Endothelial cell of umbilical vein (primary cell): ENCODE measurements at regions not wholly inside any gene's neighbourhood (a gene's known extent, or its start where the extent isn't known, plus 50 kb on each side); places are given as distances from the start of the nearest gene placed in this dataset.

ENCODE experiments used
- BruUV-seq: library from RNA; stranded (reverse); fragments of 400-500 nt; replicated peaks from 2 replicates; lab custom pipeline; 2021; lab: Mats Ljungman, UMichigan
- CTCF ChIA-PET: fragments of 300-600, 350-600 bp; sonication (Branson Sonifier 250); formaldehyde crosslinking; loops from one replicate; lab custom pipeline; 2021; ENCODE audit warnings: antibody characterized with exemption, inconsistent platforms; lab: Charles Lee
- POLR2A ChIA-PET: fragments of 300-600, 350-600 bp; sonication (Branson Sonifier 250); formaldehyde crosslinking; loops from one replicate; lab custom pipeline; 2021; ENCODE audit warnings: antibody characterized with exemption, inconsistent platforms; lab: Charles Lee
- DNase-seq: peaks from one replicate; pipeline ENCODE4 v3.0.0-alpha.2; 2011; ENCODE audit warnings: low read depth, low spot score
- FAIRE-seq: peaks from 2 replicates; lab custom pipeline; 2011; peaks lifted over from hg19 to GRCh38; lab: Jason Lieb, UNC
- H2AFZ ChIP-seq: 2 replicates; pipeline ENCODE4 v1.6.0; 2012; ENCODE audit warnings: low read depth, low read length, control low read depth, inconsistent platforms
- H3K27ac ChIP-seq: 2 replicates; pipeline ENCODE4 v1.5.1; 2011; ENCODE audit warnings: low read depth, mild to moderate bottlenecking, control low read depth, low read length, moderate library complexity; ENCODE audit not compliant: insufficient read depth
- H3K27me3 ChIP-seq, 2 experiments: 2 replicates each; pipeline versions ENCODE4 v1.6.0 to v1.6.1; 2011; ENCODE audit warnings: low read length in 2 of 2, mixed read lengths in 1 of 2; ENCODE audit not compliant: control insufficient read depth in 2 of 2, insufficient read depth in 2 of 2
- H3K36me3 ChIP-seq, 2 experiments: 2 replicates in 1 of 2; 3 replicates in 1 of 2; pipeline ENCODE4 v1.5.1; 2011; ENCODE audit warnings: low read length in 2 of 2, mild to moderate bottlenecking in 1 of 2, moderate library complexity in 1 of 2; ENCODE audit not compliant: control insufficient read depth in 2 of 2, insufficient read depth in 2 of 2; ENCODE audit errors: extremely low read depth in 1 of 2
- H3K4me1 ChIP-seq: 3 replicates; pipeline ENCODE4 v1.5.1; 2011; ENCODE audit warnings: mild to moderate bottlenecking, low read length; ENCODE audit not compliant: control insufficient read depth, insufficient read depth; ENCODE audit errors: extremely low read depth
- H3K4me2 ChIP-seq: 2 replicates; pipeline ENCODE4 v1.6.1; 2011; ENCODE audit warnings: low read length, control low read depth, mixed read lengths; ENCODE audit not compliant: insufficient read depth
- H3K4me3 ChIP-seq, 3 experiments: fragments of 200-600 bp in 1 of 3; sonication (generic), shearing (Covaris generic) in 1 of 3; replicated peaks in 1 of 3; 2 replicates each; pipeline ENCODE4 v1.5.1; 2011 to 2016; ENCODE audit warnings: control low read depth in 3 of 3, low read length in 3 of 3, mild to moderate bottlenecking in 2 of 3, inconsistent platforms in 1 of 3, low read depth in 1 of 3, moderate library complexity in 1 of 3; ENCODE audit not compliant: insufficient read depth in 1 of 3
- H3K79me2 ChIP-seq: 2 replicates; pipeline ENCODE4 v1.6.0; 2012; ENCODE audit warnings: low read length, inconsistent platforms; ENCODE audit not compliant: control insufficient read depth, insufficient read depth
- H3K9ac ChIP-seq: replicated peaks from 2 replicates; pipeline ENCODE3; 2011; ENCODE audit warnings: low read length, control low read depth; ENCODE audit not compliant: insufficient read depth; ENCODE audit errors: extremely low read depth
- H3K9me1 ChIP-seq: replicated peaks from 3 replicates; pipeline ENCODE4 v1.6.0; 2011; ENCODE audit warnings: mild to moderate bottlenecking, low read length; ENCODE audit not compliant: control insufficient read depth, insufficient read depth; ENCODE audit errors: extremely low read depth
- H3K9me3 ChIP-seq: replicated peaks from 2 replicates; pipeline ENCODE4 v1.5.1; 2012; ENCODE audit warnings: low read length, inconsistent platforms; ENCODE audit not compliant: control insufficient read depth, insufficient read depth
- H4K20me1 ChIP-seq: replicated peaks from 2 replicates; pipeline ENCODE3; 2011; ENCODE audit warnings: mild to moderate bottlenecking, low read length; ENCODE audit not compliant: control insufficient read depth, insufficient read depth; ENCODE audit errors: extremely low read depth
- EZH2 ChIP-seq: IDR thresholded peaks from 2 replicates; pipeline ENCODE4 v1.6.1; 2012; ENCODE audit warnings: borderline replicate concordance, low read depth, mild to moderate bottlenecking, moderate library complexity, low read length, inconsistent platforms; ENCODE audit not compliant: severe bottlenecking
- FOS ChIP-seq: IDR thresholded peaks from 2 replicates; pipeline ENCODE4 v1.6.1; 2011; ENCODE audit warnings: mild to moderate bottlenecking, low read length, moderate library complexity, borderline replicate concordance; ENCODE audit not compliant: insufficient read depth
- GATA2 ChIP-seq: IDR thresholded peaks from 2 replicates; pipeline ENCODE4 v1.7.0; 2011; ENCODE audit warnings: low read depth, mild to moderate bottlenecking, moderate library complexity, mixed read lengths, low read length; ENCODE audit not compliant: insufficient read length, insufficient read depth
- JUN ChIP-seq: IDR thresholded peaks from 2 replicates; pipeline ENCODE4 v1.6.1; 2011; ENCODE audit warnings: borderline replicate concordance, low read depth; ENCODE audit not compliant: insufficient read length, insufficient read depth
- MYC ChIP-seq: IDR thresholded peaks from one replicate; pipeline ENCODE4 v1.6.1; 2011; ENCODE audit warnings: mild to moderate bottlenecking, low read depth, low read length
- POLR2A ChIP-seq: IDR thresholded peaks from 2 replicates; pipeline ENCODE4 v1.6.1; 2012; ENCODE audit warnings: low read depth, mild to moderate bottlenecking, control low read depth, low read length
- POLR2AphosphoS5 ChIP-seq: IDR thresholded peaks from 2 replicates; pipeline ENCODE4 v1.6.1; 2012; ENCODE audit warnings: low read depth, mild to moderate bottlenecking, control low read depth, low read length, moderate library complexity; ENCODE audit not compliant: insufficient read depth
- dilution Hi-C: fragments of 300-500 bp; cut with MboI; formaldehyde crosslinking; loops from one replicate; pipeline ENCODE4 v1.15.0; 2019; ENCODE audit warnings: low sequenced_read_pairs; ENCODE audit not compliant: extremely low pct_ligation_motif_present
- intact Hi-C: fragments of 100-400 bp; cut with micrococcal nuclease; formaldehyde crosslinking; loops from one replicate; pipeline ENCODE4 v1.10.0; 2022
- TF ChIP-seq, protein P1 (sequence below), 2 donors: IDR thresholded peaks; 1 replicate in 1 of 2; 2 replicates in 1 of 2; pipeline ENCODE4 v1.5.1; 2011; ENCODE audit warnings: low read length in 2 of 2, mild to moderate bottlenecking in 2 of 2, moderate library complexity in 2 of 2, control low read depth in 1 of 2, inconsistent platforms in 1 of 2, low read depth in 1 of 2; ENCODE audit not compliant: insufficient read depth in 1 of 2; ENCODE audit errors: extremely low read depth in 1 of 2
- TF ChIP-seq, protein P2 (sequence below): IDR thresholded peaks from 2 replicates; pipeline ENCODE4 v1.6.1; 2011; ENCODE audit not compliant: insufficient read depth, insufficient read length

DNA sequence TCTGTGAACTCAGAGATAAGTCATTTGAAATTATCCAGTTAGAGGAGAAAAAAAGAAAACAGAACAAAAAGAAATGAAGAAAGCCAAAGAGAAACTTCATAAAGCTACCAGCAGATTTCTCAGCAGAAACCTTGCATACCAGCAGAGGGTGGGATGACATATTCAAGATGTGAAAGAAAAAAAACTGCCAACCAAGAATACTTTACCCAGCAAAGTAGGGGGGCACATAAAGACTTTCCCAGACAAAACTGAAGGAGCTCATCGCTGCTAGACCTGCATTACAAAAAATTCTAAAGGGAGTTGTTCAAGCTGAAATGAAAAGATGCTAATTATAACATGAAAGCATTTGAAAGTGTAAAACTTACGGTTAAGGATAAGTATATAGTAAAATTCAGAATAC lies 246.3 kb downstream of the FNDC1 start:
- FAIRE-seq (no peak), DNase-seq (no peak)
- dilution Hi-C loops = no loop called here
- Histone ChIP-seq H3K79me2 (no peaks in the 10 kb centered on the region), H3K4me3 (no peak overlapping the region), H3K27me3 (no peaks in the 10 kb centered on the region), H3K36me3 (no peaks in the 10 kb centered on the region), H4K20me1 (no peaks in the 10 kb centered on the region), H3K4me2 (no peak overlapping the region), H3K9me1 (no peaks in the 10 kb centered on the region), H3K4me1 (no peaks in the 10 kb centered on the region), H3K27ac (no peak overlapping the region), H2AFZ (no peak overlapping the region), H3K9me3 (no peaks in the 10 kb centered on the region), H3K9ac (no peak overlapping the region)
- ChIA-PET CTCF (no interaction called here), POLR2A (no interaction called here)
- no TSS peak for BruUV-seq
- intact Hi-C loops = no loop called here
- no peak for TF ChIP-seq EZH2
- no peak for TF ChIP-seq JUN
- TF ChIP-seq GATA2 = no peak
- TF ChIP-seq, protein P1, sequence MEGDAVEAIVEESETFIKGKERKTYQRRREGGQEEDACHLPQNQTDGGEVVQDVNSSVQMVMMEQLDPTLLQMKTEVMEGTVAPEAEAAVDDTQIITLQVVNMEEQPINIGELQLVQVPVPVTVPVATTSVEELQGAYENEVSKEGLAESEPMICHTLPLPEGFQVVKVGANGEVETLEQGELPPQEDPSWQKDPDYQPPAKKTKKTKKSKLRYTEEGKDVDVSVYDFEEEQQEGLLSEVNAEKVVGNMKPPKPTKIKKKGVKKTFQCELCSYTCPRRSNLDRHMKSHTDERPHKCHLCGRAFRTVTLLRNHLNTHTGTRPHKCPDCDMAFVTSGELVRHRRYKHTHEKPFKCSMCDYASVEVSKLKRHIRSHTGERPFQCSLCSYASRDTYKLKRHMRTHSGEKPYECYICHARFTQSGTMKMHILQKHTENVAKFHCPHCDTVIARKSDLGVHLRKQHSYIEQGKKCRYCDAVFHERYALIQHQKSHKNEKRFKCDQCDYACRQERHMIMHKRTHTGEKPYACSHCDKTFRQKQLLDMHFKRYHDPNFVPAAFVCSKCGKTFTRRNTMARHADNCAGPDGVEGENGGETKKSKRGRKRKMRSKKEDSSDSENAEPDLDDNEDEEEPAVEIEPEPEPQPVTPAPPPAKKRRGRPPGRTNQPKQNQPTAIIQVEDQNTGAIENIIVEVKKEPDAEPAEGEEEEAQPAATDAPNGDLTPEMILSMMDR (IDR thresholded peaks at IDR 0.05; ENCODE audit: extremely low read depth in 1 of 2, insufficient read depth in 1 of 2, low read depth in 1 of 2, low read length in 2 of 2) = no peak
- TF ChIP-seq POLR2AphosphoS5 = no peak
- no peak for TF ChIP-seq POLR2A
- no peak for TF ChIP-seq MYC
- TF ChIP-seq, protein P2, sequence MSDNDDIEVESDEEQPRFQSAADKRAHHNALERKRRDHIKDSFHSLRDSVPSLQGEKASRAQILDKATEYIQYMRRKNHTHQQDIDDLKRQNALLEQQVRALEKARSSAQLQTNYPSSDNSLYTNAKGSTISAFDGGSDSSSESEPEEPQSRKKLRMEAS = no peak
- no peak for TF ChIP-seq FOS
